ENCODE measurements at regions not wholly inside any gene's neighbourhood (a gene's known extent, or its start where the extent isn't known, plus 50 kb on each side); places are given as distances from the start of the nearest gene placed in this dataset.

GRCh38 chr12:73180734-73181133 is 908.6 kb downstream of the TRHDE start:
- H3K4me3 ChIP-seq (ENCODE audit: low read depth in 1 of 3, low read length in 3 of 3): no peak overlapping the region
- 87% methylated on average over 3 of the region's 3 CpGs for WGBS
- H3K27ac ChIP-seq (ENCODE audit: low read depth in 1 of 2, low read length in 2 of 2): no peak overlapping the region
- no peak for DNase-seq (ENCODE audit: low spot score)
- no peak for TF ChIP-seq NR2F2 (IDR thresholded peaks at IDR 0.05)
- TF ChIP-seq, protein P1, sequence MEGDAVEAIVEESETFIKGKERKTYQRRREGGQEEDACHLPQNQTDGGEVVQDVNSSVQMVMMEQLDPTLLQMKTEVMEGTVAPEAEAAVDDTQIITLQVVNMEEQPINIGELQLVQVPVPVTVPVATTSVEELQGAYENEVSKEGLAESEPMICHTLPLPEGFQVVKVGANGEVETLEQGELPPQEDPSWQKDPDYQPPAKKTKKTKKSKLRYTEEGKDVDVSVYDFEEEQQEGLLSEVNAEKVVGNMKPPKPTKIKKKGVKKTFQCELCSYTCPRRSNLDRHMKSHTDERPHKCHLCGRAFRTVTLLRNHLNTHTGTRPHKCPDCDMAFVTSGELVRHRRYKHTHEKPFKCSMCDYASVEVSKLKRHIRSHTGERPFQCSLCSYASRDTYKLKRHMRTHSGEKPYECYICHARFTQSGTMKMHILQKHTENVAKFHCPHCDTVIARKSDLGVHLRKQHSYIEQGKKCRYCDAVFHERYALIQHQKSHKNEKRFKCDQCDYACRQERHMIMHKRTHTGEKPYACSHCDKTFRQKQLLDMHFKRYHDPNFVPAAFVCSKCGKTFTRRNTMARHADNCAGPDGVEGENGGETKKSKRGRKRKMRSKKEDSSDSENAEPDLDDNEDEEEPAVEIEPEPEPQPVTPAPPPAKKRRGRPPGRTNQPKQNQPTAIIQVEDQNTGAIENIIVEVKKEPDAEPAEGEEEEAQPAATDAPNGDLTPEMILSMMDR (IDR thresholded peaks at IDR 0.05; ENCODE audit: low read depth, low read length, missing input control): no peak
- no peak for TF ChIP-seq JUND (IDR thresholded peaks at IDR 0.05)
- no peak for TF ChIP-seq RAD21 (IDR thresholded peaks at IDR 0.05)
- TF ChIP-seq, protein P2, sequence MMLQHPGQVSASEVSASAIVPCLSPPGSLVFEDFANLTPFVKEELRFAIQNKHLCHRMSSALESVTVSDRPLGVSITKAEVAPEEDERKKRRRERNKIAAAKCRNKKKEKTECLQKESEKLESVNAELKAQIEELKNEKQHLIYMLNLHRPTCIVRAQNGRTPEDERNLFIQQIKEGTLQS (IDR thresholded peaks at IDR 0.05): no peak
- no peak for TF ChIP-seq ZBTB33 (IDR thresholded peaks at IDR 0.05)
- TF ChIP-seq GABPA (IDR thresholded peaks at IDR 0.05 in 1 of 2, conservative IDR thresholded peaks at IDR 0.05 in 1 of 2): no peak
- no peak for TF ChIP-seq RXRA (IDR thresholded peaks at IDR 0.05)
- no peak for TF ChIP-seq SP1 (IDR thresholded peaks at IDR 0.05)
- no peak for TF ChIP-seq REST (IDR thresholded peaks at IDR 0.05)
- TF ChIP-seq FOXA1 (IDR thresholded peaks at IDR 0.05): no peak
- no peak for TF ChIP-seq YY1 (IDR thresholded peaks at IDR 0.05)
- TF ChIP-seq HNF4A (conservative IDR thresholded peaks at IDR 0.05): no peak
- no peaks in the 10 kb centered on the region for H3K4me1 ChIP-seq (ENCODE audit: control insufficient read depth in 4 of 4, insufficient read depth in 4 of 4, low read length in 3 of 4)
- H3K27me3 ChIP-seq (ENCODE audit: control insufficient read depth in 4 of 4, insufficient read depth in 4 of 4, low read length in 3 of 4): no peaks in the 10 kb centered on the region
- H3K9me3 ChIP-seq (ENCODE audit: control insufficient read depth in 4 of 4, low read length in 3 of 4): peaks cover 0 to 17% (median 0%) of the 10 kb centered on the region in 4 donors
- no peak overlapping the region for H3K9ac ChIP-seq (ENCODE audit: low read depth in 1 of 2, low read length in 2 of 2)
- H3K36me3 ChIP-seq (ENCODE audit: control insufficient read depth in 4 of 4, insufficient read depth in 3 of 4, low read depth in 1 of 4, low read length in 3 of 4): no peaks in the 10 kb centered on the region

DNA sequence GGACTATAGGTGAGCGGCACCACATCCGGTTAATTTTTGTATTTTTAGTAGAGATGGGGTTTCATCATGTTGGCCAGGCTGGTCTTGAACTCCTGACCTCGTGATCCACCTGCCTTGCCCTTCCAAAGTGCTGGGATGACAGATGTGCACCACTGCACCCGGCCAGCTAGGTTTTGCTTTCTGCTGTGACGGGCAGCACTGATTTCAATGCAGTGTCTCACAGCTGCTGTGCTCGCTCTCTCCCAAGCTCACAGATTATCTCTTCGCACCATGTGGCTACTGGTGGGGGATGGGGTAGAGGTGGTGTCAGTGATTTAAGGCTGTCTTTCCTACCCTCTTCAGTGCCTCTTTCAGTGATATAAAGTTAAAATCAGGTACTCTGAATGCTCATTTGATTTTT is 909.1 kb downstream of the TRHDE start:
- no peak for TF ChIP-seq SP1 (IDR thresholded peaks at IDR 0.05)
- no peak for TF ChIP-seq RAD21 (IDR thresholded peaks at IDR 0.05)
- TF ChIP-seq YY1 (IDR thresholded peaks at IDR 0.05): no peak
- no peak for TF ChIP-seq NR2F2 (IDR thresholded peaks at IDR 0.05)
- TF ChIP-seq REST (IDR thresholded peaks at IDR 0.05): no peak
- no peak for TF ChIP-seq JUND (IDR thresholded peaks at IDR 0.05)
- TF ChIP-seq RXRA (IDR thresholded peaks at IDR 0.05): no peak
- Histone ChIP-seq H3K9ac (ENCODE audit: low read depth in 1 of 2, low read length in 2 of 2) (no peak overlapping the region), H3K27ac (ENCODE audit: low read depth in 1 of 2, low read length in 2 of 2) (no peak overlapping the region), H3K9me3 (ENCODE audit: control insufficient read depth in 4 of 4, low read length in 3 of 4) (peaks cover 0 to 20% (median 0%) of the 10 kb centered on the region in 4 donors), H3K4me3 (ENCODE audit: low read depth in 1 of 3, low read length in 3 of 3) (no peak overlapping the region), H3K36me3 (ENCODE audit: control insufficient read depth in 4 of 4, insufficient read depth in 3 of 4, low read depth in 1 of 4, low read length in 3 of 4) (no peaks in the 10 kb centered on the region), H3K27me3 (ENCODE audit: control insufficient read depth in 4 of 4, insufficient read depth in 4 of 4, low read length in 3 of 4) (no peaks in the 10 kb centered on the region), H3K4me1 (ENCODE audit: control insufficient read depth in 4 of 4, insufficient read depth in 4 of 4, low read length in 3 of 4) (no peaks in the 10 kb centered on the region)
- WGBS: 84% methylated on average over 7 of the region's 7 CpGs
- DNase-seq (ENCODE audit: low spot score): no peak
